ENCODE measurements at regions not wholly inside any gene's neighbourhood (a gene's known extent, or its start where the extent isn't known, plus 50 kb on each side); places are given as distances from the start of the nearest gene placed in this dataset.

GRCh38 chr15:47548986-47549385 is 168.3 kb upstream of the SEMA6D start:
- intact Hi-C loops (cut with DNase I): no loop called here
- Histone ChIP-seq H3K4me1 (no peaks in the 10 kb centered on the region), H3K36me3 (no peaks in the 10 kb centered on the region), H3K27ac (no peak overlapping the region), H3K9me3 (no peaks in the 10 kb centered on the region), H3K9ac (ENCODE audit: low read depth in 2 of 2, low read length in 2 of 2) (no peak overlapping the region), H3K27me3 (no peaks in the 10 kb centered on the region), H3K4me3 (no peak overlapping the region)
- TF ChIP-seq CTCF (IDR thresholded peaks at IDR 0.05): no peak
- DNase-seq: no peak

- Histone ChIP-seq H3K4me1 (no peaks in the 10 kb centered on the region), H3K4me3 (no peak overlapping the region), H3K27me3 (no peaks in the 10 kb centered on the region), H3K27ac (no peak overlapping the region), H3K36me3 (no peaks in the 10 kb centered on the region), H3K9ac (ENCODE audit: low read depth in 2 of 2, low read length in 2 of 2) (no peak overlapping the region), H3K9me3 (no peaks in the 10 kb centered on the region)
- intact Hi-C loops (cut with DNase I): loop anchor here (10.0 kb wide), 1 partner anchor 444 kb away; no protein-coding TSS in a partner anchor
- no peak for TF ChIP-seq CTCF (IDR thresholded peaks at IDR 0.05)
- no peak for DNase-seq
Observed at GRCh38 chr15:47551079-47551478, 166.2 kb upstream of the SEMA6D start.

- Histone ChIP-seq H3K9ac (ENCODE audit: low read depth in 2 of 2, low read length in 2 of 2) (no peak overlapping the region), H3K9me3 (no peaks in the 10 kb centered on the region), H3K4me3 (no peak overlapping the region), H3K4me1 (no peaks in the 10 kb centered on the region), H3K36me3 (no peaks in the 10 kb centered on the region), H3K27me3 (no peaks in the 10 kb centered on the region), H3K27ac (no peak overlapping the region)
- intact Hi-C loops (cut with DNase I): loop anchor here (10.0 kb wide), 1 partner anchor 443 kb away; no protein-coding TSS in a partner anchor
- DNase-seq: no peak
- TF ChIP-seq CTCF (IDR thresholded peaks at IDR 0.05): no peak
Observed at GRCh38 chr15:47551546-47551945, 165.8 kb upstream of the SEMA6D start.

- Histone ChIP-seq H3K27ac (peak overlapping the region; percentile 55), H3K27me3 (no peaks in the 10 kb centered on the region), H3K4me1 (no peaks in the 10 kb centered on the region), H3K9me3 (no peaks in the 10 kb centered on the region), H3K4me3 (no peak overlapping the region), H3K36me3 (no peaks in the 10 kb centered on the region), H3K9ac (ENCODE audit: low read depth in 2 of 2, low read length in 2 of 2) (no peak overlapping the region)
- intact Hi-C loops (cut with DNase I): loop anchor here (10.0 kb wide), 1 partner anchor 442 kb away; no protein-coding TSS in a partner anchor
- no peak for TF ChIP-seq CTCF (IDR thresholded peaks at IDR 0.05)
- DNase-seq: peak; percentile 42
Observed at GRCh38 chr15:47552978-47553608, 164.2 kb upstream of the SEMA6D start.

GRCh38 chr15:47553947-47554346 is 163.4 kb upstream of the SEMA6D start:
- no peaks in the 10 kb centered on the region for H3K36me3 ChIP-seq
- H3K27me3 ChIP-seq: no peaks in the 10 kb centered on the region
- no peak overlapping the region for H3K9ac ChIP-seq (ENCODE audit: low read depth in 2 of 2, low read length in 2 of 2)
- H3K4me3 ChIP-seq: no peak overlapping the region
- H3K27ac ChIP-seq: peak overlapping the region; percentile 55
- DNase-seq: peak; percentile 27
- no peaks in the 10 kb centered on the region for H3K4me1 ChIP-seq
- intact Hi-C loops (cut with DNase I): loop anchor here (10.0 kb wide), 1 partner anchor 441 kb away; no protein-coding TSS in a partner anchor
- TF ChIP-seq CTCF (IDR thresholded peaks at IDR 0.05): no peak
- H3K9me3 ChIP-seq: no peaks in the 10 kb centered on the region

Data from colonic mucosa (tissue), 4 donors.